ENCODE measurements at regions not wholly inside any gene's neighbourhood (a gene's known extent, or its start where the extent isn't known, plus 50 kb on each side); places are given as distances from the start of the nearest gene placed in this dataset.

GRCh38 chr13:27730191-27730590 lies 62.1 kb upstream of the GSX1 start (continued):
- TF ChIP-seq, protein P1, sequence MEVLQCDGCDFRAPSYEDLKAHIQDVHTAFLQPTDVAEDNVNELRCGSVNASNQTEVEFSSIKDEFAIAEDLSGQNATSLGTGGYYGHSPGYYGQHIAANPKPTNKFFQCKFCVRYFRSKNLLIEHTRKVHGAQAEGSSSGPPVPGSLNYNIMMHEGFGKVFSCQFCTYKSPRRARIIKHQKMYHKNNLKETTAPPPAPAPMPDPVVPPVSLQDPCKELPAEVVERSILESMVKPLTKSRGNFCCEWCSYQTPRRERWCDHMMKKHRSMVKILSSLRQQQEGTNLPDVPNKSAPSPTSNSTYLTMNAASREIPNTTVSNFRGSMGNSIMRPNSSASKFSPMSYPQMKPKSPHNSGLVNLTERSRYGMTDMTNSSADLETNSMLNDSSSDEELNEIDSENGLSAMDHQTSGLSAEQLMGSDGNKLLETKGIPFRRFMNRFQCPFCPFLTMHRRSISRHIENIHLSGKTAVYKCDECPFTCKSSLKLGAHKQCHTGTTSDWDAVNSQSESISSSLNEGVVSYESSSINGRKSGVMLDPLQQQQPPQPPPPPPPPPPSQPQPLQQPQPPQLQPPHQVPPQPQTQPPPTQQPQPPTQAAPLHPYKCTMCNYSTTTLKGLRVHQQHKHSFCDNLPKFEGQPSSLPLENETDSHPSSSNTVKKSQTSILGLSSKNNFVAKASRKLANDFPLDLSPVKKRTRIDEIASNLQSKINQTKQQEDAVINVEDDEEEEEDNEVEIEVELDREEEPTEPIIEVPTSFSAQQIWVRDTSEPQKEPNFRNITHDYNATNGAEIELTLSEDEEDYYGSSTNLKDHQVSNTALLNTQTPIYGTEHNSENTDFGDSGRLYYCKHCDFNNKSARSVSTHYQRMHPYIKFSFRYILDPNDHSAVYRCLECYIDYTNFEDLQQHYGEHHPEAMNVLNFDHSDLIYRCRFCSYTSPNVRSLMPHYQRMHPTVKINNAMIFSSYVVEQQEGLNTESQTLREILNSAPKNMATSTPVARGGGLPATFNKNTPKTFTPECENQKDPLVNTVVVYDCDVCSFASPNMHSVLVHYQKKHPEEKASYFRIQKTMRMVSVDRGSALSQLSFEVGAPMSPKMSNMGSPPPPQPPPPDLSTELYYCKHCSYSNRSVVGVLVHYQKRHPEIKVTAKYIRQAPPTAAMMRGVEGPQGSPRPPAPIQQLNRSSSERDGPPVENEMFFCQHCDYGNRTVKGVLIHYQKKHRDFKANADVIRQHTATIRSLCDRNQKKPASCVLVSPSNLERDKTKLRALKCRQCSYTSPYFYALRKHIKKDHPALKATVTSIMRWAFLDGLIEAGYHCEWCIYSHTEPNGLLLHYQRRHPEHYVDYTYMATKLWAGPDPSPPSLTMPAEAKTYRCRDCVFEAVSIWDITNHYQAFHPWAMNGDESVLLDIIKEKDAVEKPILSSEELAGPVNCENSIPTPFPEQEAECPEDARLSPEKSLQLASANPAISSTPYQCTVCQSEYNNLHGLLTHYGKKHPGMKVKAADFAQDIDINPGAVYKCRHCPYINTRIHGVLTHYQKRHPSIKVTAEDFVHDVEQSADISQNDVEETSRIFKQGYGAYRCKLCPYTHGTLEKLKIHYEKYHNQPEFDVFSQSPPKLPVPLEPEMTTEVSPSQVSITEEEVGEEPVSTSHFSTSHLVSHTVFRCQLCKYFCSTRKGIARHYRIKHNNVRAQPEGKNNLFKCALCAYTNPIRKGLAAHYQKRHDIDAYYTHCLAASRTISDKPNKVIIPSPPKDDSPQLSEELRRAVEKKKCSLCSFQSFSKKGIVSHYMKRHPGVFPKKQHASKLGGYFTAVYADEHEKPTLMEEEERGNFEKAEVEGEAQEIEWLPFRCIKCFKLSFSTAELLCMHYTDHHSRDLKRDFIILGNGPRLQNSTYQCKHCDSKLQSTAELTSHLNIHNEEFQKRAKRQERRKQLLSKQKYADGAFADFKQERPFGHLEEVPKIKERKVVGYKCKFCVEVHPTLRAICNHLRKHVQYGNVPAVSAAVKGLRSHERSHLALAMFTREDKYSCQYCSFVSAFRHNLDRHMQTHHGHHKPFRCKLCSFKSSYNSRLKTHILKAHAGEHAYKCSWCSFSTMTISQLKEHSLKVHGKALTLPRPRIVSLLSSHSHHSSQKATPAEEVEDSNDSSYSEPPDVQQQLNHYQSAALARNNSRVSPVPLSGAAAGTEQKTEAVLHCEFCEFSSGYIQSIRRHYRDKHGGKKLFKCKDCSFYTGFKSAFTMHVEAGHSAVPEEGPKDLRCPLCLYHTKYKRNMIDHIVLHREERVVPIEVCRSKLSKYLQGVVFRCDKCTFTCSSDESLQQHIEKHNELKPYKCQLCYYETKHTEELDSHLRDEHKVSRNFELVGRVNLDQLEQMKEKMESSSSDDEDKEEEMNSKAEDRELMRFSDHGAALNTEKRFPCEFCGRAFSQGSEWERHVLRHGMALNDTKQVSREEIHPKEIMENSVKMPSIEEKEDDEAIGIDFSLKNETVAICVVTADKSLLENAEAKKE (CRISPR knock-in tag; IDR thresholded peaks at IDR 0.05): no peak
- TF ChIP-seq JUNB (IDR thresholded peaks at IDR 0.05; ENCODE audit: unreplicated experiment): no peak
- TF ChIP-seq, protein P2, sequence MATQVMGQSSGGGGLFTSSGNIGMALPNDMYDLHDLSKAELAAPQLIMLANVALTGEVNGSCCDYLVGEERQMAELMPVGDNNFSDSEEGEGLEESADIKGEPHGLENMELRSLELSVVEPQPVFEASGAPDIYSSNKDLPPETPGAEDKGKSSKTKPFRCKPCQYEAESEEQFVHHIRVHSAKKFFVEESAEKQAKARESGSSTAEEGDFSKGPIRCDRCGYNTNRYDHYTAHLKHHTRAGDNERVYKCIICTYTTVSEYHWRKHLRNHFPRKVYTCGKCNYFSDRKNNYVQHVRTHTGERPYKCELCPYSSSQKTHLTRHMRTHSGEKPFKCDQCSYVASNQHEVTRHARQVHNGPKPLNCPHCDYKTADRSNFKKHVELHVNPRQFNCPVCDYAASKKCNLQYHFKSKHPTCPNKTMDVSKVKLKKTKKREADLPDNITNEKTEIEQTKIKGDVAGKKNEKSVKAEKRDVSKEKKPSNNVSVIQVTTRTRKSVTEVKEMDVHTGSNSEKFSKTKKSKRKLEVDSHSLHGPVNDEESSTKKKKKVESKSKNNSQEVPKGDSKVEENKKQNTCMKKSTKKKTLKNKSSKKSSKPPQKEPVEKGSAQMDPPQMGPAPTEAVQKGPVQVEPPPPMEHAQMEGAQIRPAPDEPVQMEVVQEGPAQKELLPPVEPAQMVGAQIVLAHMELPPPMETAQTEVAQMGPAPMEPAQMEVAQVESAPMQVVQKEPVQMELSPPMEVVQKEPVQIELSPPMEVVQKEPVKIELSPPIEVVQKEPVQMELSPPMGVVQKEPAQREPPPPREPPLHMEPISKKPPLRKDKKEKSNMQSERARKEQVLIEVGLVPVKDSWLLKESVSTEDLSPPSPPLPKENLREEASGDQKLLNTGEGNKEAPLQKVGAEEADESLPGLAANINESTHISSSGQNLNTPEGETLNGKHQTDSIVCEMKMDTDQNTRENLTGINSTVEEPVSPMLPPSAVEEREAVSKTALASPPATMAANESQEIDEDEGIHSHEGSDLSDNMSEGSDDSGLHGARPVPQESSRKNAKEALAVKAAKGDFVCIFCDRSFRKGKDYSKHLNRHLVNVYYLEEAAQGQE (IDR thresholded peaks at IDR 0.05; ENCODE audit: unreplicated experiment): no peak
